ENCODE measurements at regions not wholly inside any gene's neighbourhood (a gene's known extent, or its start where the extent isn't known, plus 50 kb on each side); places are given as distances from the start of the nearest gene placed in this dataset.

DNA sequence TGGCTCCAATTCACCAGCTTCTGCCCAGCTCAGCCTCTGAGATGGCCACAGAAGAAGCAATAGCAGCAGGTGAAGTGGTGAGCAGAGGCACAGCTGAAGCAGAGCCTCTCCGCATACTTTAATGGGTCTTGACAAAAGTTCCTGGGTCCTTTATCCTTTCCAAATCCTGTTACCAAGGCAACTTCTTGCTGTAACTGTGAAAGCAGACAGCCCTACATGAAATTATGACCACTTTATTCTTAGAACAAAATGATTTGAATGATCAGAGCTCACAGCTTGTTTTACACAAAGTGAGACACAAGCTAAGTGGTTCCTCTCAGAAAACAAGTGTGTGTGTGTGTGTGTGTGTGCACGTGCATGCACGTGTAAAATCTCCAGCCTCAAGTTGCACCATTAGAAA lies 245.6 kb downstream of the HTR7 start:
- intact Hi-C loops (cut with micrococcal nuclease): no loop called here
- Mint-ChIP-seq H3K4me1 (no peaks in the 10 kb centered on the region), H3K4me3 (no peak overlapping the region), H3K27me3 (peaks cover 8% of the 10 kb centered on the region), H3K9me3 (ENCODE audit: insufficient read depth) (no peaks in the 10 kb centered on the region), H3K27ac (no peak overlapping the region)
- no peak for TF ChIP-seq EZH2 (IDR thresholded peaks at IDR 0.05; ENCODE audit: borderline replicate concordance, insufficient read depth, low read depth, low read length, poor library complexity, severe bottlenecking)
- TF ChIP-seq, protein P1, sequence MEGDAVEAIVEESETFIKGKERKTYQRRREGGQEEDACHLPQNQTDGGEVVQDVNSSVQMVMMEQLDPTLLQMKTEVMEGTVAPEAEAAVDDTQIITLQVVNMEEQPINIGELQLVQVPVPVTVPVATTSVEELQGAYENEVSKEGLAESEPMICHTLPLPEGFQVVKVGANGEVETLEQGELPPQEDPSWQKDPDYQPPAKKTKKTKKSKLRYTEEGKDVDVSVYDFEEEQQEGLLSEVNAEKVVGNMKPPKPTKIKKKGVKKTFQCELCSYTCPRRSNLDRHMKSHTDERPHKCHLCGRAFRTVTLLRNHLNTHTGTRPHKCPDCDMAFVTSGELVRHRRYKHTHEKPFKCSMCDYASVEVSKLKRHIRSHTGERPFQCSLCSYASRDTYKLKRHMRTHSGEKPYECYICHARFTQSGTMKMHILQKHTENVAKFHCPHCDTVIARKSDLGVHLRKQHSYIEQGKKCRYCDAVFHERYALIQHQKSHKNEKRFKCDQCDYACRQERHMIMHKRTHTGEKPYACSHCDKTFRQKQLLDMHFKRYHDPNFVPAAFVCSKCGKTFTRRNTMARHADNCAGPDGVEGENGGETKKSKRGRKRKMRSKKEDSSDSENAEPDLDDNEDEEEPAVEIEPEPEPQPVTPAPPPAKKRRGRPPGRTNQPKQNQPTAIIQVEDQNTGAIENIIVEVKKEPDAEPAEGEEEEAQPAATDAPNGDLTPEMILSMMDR (IDR thresholded peaks at IDR 0.05): no peak
- H4K20me1 ChIP-seq (ENCODE audit: control insufficient read depth, insufficient read depth, low read length, poor library complexity, severe bottlenecking): no peaks in the 10 kb centered on the region
- H3K4me1 ChIP-seq (ENCODE audit: control insufficient read depth in 2 of 2, insufficient read depth in 2 of 2, low read length in 2 of 2): no peaks in the 10 kb centered on the region
- H3K9ac ChIP-seq (ENCODE audit: low read length): no peak overlapping the region
- no peaks in the 10 kb centered on the region for H3K9me3 ChIP-seq (ENCODE audit: control extremely low read depth in 1 of 3, control insufficient read depth in 2 of 3, insufficient read depth in 1 of 3, low read length in 2 of 3)
- WGBS (ENCODE audit: insufficient coverage): no CpG with 5 or more reads among the region's 3 CpGs
- peaks cover 0 to 2% (median 0%) of the 10 kb centered on the region in 4 experiments for H3K27me3 ChIP-seq (replicated peaks in 1 of 4; ENCODE audit: control extremely low read depth in 1 of 4, control insufficient read depth in 3 of 4, insufficient read depth in 4 of 4, low read length in 3 of 4)
- no peak overlapping the region for H3K27ac ChIP-seq (ENCODE audit: low read length in 2 of 2)
- H2AFZ ChIP-seq (ENCODE audit: insufficient read depth, low read depth, low read length, poor library complexity, severe bottlenecking): no peak overlapping the region
- ATAC-seq (ENCODE audit: low read depth): no peak
- ChIA-PET CTCF (no interaction called here), POLR2A (no interaction called here)
- H3K79me2 ChIP-seq (ENCODE audit: control insufficient read depth, insufficient read depth, low read length): no peaks in the 10 kb centered on the region
- H3K4me2 ChIP-seq (replicated peaks; ENCODE audit: low read depth, low read length, poor library complexity, severe bottlenecking): no peak overlapping the region
- DNase-seq: no peak
- H3K36me3 ChIP-seq (replicated peaks in 1 of 2; ENCODE audit: control extremely low read depth in 1 of 2, control insufficient read depth in 1 of 2, extremely low read depth in 1 of 2, insufficient read depth in 2 of 2, low read length in 1 of 2): no peaks in the 10 kb centered on the region
- no peak overlapping the region for H3K4me3 ChIP-seq (ENCODE audit: control extremely low read depth in 1 of 5, extremely low read depth in 1 of 5, insufficient read depth in 1 of 5, low read depth in 2 of 5, low read length in 4 of 5)

DNA sequence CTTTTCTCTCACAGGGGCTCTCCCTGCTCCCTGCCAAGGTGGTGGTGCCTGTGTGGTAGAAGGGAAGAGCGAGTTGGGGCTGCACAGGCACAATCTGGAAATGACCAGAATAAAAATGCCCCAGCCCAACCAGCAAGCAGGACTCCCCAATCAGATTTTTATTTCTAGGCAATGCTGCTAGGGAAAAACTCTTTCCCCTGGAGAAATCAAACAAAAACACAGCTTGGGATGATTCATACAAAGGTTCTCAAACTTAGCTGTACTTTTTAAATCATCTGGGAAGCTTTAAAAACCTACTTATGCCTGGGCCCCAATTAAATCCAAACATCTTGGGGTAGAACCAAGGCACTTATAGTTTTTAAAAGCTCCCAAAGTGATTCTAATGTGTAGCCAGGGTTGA lies 243.2 kb downstream of the HTR7 start:
- Histone ChIP-seq H3K4me3 (ENCODE audit: control extremely low read depth in 1 of 5, extremely low read depth in 1 of 5, insufficient read depth in 1 of 5, low read depth in 2 of 5, low read length in 4 of 5) (no peak overlapping the region), H3K27me3 (replicated peaks in 1 of 4; ENCODE audit: control extremely low read depth in 1 of 4, control insufficient read depth in 3 of 4, insufficient read depth in 4 of 4, low read length in 3 of 4) (peaks cover 0 to 2% (median 0%) of the 10 kb centered on the region in 4 experiments), H3K27ac (ENCODE audit: low read length in 2 of 2) (no peak overlapping the region), H3K4me1 (ENCODE audit: control insufficient read depth in 2 of 2, insufficient read depth in 2 of 2, low read length in 2 of 2) (no peaks in the 10 kb centered on the region), H3K4me2 (replicated peaks; ENCODE audit: low read depth, low read length, poor library complexity, severe bottlenecking) (no peak overlapping the region), H3K9me3 (ENCODE audit: control extremely low read depth in 1 of 3, control insufficient read depth in 2 of 3, insufficient read depth in 1 of 3, low read length in 2 of 3) (no peaks in the 10 kb centered on the region), H3K9ac (ENCODE audit: low read length) (no peak overlapping the region), H4K20me1 (ENCODE audit: control insufficient read depth, insufficient read depth, low read length, poor library complexity, severe bottlenecking) (no peaks in the 10 kb centered on the region), H3K36me3 (replicated peaks in 1 of 2; ENCODE audit: control extremely low read depth in 1 of 2, control insufficient read depth in 1 of 2, extremely low read depth in 1 of 2, insufficient read depth in 2 of 2, low read length in 1 of 2) (no peaks in the 10 kb centered on the region), H2AFZ (ENCODE audit: insufficient read depth, low read depth, low read length, poor library complexity, severe bottlenecking) (no peak overlapping the region), H3K79me2 (ENCODE audit: control insufficient read depth, insufficient read depth, low read length) (no peaks in the 10 kb centered on the region)
- ChIA-PET CTCF (no interaction called here), POLR2A (no interaction called here)
- ATAC-seq (ENCODE audit: low read depth) (no peak), DNase-seq (no peak)
- H3K27ac Mint-ChIP-seq: no peak overlapping the region
- no CpG with 5 or more reads among the region's 1 CpG for WGBS (ENCODE audit: insufficient coverage)
- H3K4me1 Mint-ChIP-seq: no peaks in the 10 kb centered on the region
- TF ChIP-seq EZH2 (IDR thresholded peaks at IDR 0.05; ENCODE audit: borderline replicate concordance, insufficient read depth, low read depth, low read length, poor library complexity, severe bottlenecking): no peak
- TF ChIP-seq, protein P1 (IDR thresholded peaks at IDR 0.05): no peak
- H3K27me3 Mint-ChIP-seq: peaks cover 12% of the 10 kb centered on the region
- no peak overlapping the region for H3K4me3 Mint-ChIP-seq
- no peaks in the 10 kb centered on the region for H3K9me3 Mint-ChIP-seq (ENCODE audit: insufficient read depth)
- intact Hi-C loops (cut with micrococcal nuclease): no loop called here

Data from B cell (primary cell).